ENCODE measurements at regions not wholly inside any gene's neighbourhood (a gene's known extent, or its start where the extent isn't known, plus 50 kb on each side); places are given as distances from the start of the nearest gene placed in this dataset.

- CTCF ChIA-PET: no interaction called here
- no TSS peak for BruUV-seq (replicated peaks)
- POLR2A ChIA-PET: no interaction called here
- H3K4me1 Mint-ChIP-seq (ENCODE audit: low read depth, unreplicated experiment): no peaks in the 10 kb centered on the region
- DNase-seq: no peak
- intact Hi-C loops (cut with micrococcal nuclease; ENCODE audit: unreplicated experiment): no loop called here
- H3K27me3 Mint-ChIP-seq (ENCODE audit: insufficient read depth, unreplicated experiment): no peaks in the 10 kb centered on the region
- TF ChIP-seq CTCF (IDR thresholded peaks at IDR 0.05; ENCODE audit: insufficient read depth in 1 of 2, low read depth in 1 of 2, low read length in 1 of 2, severe bottlenecking in 1 of 2, unreplicated experiment in 1 of 2): no peak
- no peaks in the 10 kb centered on the region for H3K36me3 ChIP-seq (ENCODE audit: control insufficient read depth, insufficient read depth, low read length)
- no peak overlapping the region for H3K27ac Mint-ChIP-seq (ENCODE audit: unreplicated experiment)
- H3K36me3 Mint-ChIP-seq (ENCODE audit: insufficient read depth, unreplicated experiment): no peaks in the 10 kb centered on the region
- no peaks in the 10 kb centered on the region for H3K4me1 ChIP-seq
- H3K4me3 ChIP-seq (ENCODE audit: low read depth, low read length): no peak overlapping the region
- H3K27me3 ChIP-seq (replicated peaks; ENCODE audit: control insufficient read depth, insufficient read depth, low read length): no peaks in the 10 kb centered on the region
- H3K4me3 Mint-ChIP-seq (ENCODE audit: unreplicated experiment): no peak overlapping the region
- no peaks in the 10 kb centered on the region for H3K9me3 Mint-ChIP-seq (ENCODE audit: unreplicated experiment)
- H3K9me3 ChIP-seq: no peaks in the 10 kb centered on the region
Measured at GRCh38 chr1:29752141-29752540, 515.8 kb downstream of the PTPRU start.

GRCh38 chr1:29749024-29749945 lies 513.0 kb downstream of the PTPRU start:
- Mint-ChIP-seq H3K27ac (ENCODE audit: unreplicated experiment) (no peak overlapping the region), H3K27me3 (ENCODE audit: insufficient read depth, unreplicated experiment) (no peaks in the 10 kb centered on the region), H3K4me1 (ENCODE audit: low read depth, unreplicated experiment) (no peaks in the 10 kb centered on the region), H3K9me3 (ENCODE audit: unreplicated experiment) (no peaks in the 10 kb centered on the region), H3K36me3 (ENCODE audit: insufficient read depth, unreplicated experiment) (no peaks in the 10 kb centered on the region), H3K4me3 (ENCODE audit: unreplicated experiment) (no peak overlapping the region)
- H3K4me1 ChIP-seq: no peaks in the 10 kb centered on the region
- no peaks in the 10 kb centered on the region for H3K27me3 ChIP-seq (replicated peaks; ENCODE audit: control insufficient read depth, insufficient read depth, low read length)
- BruUV-seq (replicated peaks): no TSS peak
- TF ChIP-seq CTCF (IDR thresholded peaks at IDR 0.05; ENCODE audit: insufficient read depth in 1 of 2, low read depth in 1 of 2, low read length in 1 of 2, severe bottlenecking in 1 of 2, unreplicated experiment in 1 of 2): no peak
- no peak overlapping the region for H3K4me3 ChIP-seq (ENCODE audit: low read depth, low read length)
- DNase-seq: no peak
- CTCF ChIA-PET: no interaction called here
- POLR2A ChIA-PET: no interaction called here
- intact Hi-C loops (cut with micrococcal nuclease; ENCODE audit: unreplicated experiment): no loop called here
- no peaks in the 10 kb centered on the region for H3K9me3 ChIP-seq
- no peaks in the 10 kb centered on the region for H3K36me3 ChIP-seq (ENCODE audit: control insufficient read depth, insufficient read depth, low read length)

- DNase-seq: no peak
- peaks cover 3% of the 10 kb centered on the region for H3K27me3 Mint-ChIP-seq (ENCODE audit: insufficient read depth, unreplicated experiment)
- TF ChIP-seq CTCF (IDR thresholded peaks at IDR 0.05; ENCODE audit: insufficient read depth in 1 of 2, low read depth in 1 of 2, low read length in 1 of 2, severe bottlenecking in 1 of 2, unreplicated experiment in 1 of 2): no peak
- Histone ChIP-seq H3K27me3 (replicated peaks; ENCODE audit: control insufficient read depth, insufficient read depth, low read length) (no peaks in the 10 kb centered on the region), H3K36me3 (ENCODE audit: control insufficient read depth, insufficient read depth, low read length) (no peaks in the 10 kb centered on the region), H3K4me3 (ENCODE audit: low read depth, low read length) (no peak overlapping the region), H3K9me3 (no peaks in the 10 kb centered on the region), H3K4me1 (no peaks in the 10 kb centered on the region)
- intact Hi-C loops (cut with micrococcal nuclease; ENCODE audit: unreplicated experiment): no loop called here
- no peak overlapping the region for H3K4me3 Mint-ChIP-seq (ENCODE audit: unreplicated experiment)
- H3K27ac Mint-ChIP-seq (ENCODE audit: unreplicated experiment): no peak overlapping the region
- no peaks in the 10 kb centered on the region for H3K9me3 Mint-ChIP-seq (ENCODE audit: unreplicated experiment)
- no TSS peak for BruUV-seq (replicated peaks)
- no peaks in the 10 kb centered on the region for H3K36me3 Mint-ChIP-seq (ENCODE audit: insufficient read depth, unreplicated experiment)
- POLR2A ChIA-PET: no interaction called here
- CTCF ChIA-PET: no interaction called here
- H3K4me1 Mint-ChIP-seq (ENCODE audit: low read depth, unreplicated experiment): no peaks in the 10 kb centered on the region
Measured at GRCh38 chr1:29747196-29747595, 510.9 kb downstream of the PTPRU start.
